ENCODE measurements at regions not wholly inside any gene's neighbourhood (a gene's known extent, or its start where the extent isn't known, plus 50 kb on each side); places are given as distances from the start of the nearest gene placed in this dataset.

- no peak overlapping the region for H3K9ac ChIP-seq (ENCODE audit: control insufficient read depth, extremely low read depth, insufficient read depth, low read length)
- H3K27me3 ChIP-seq (ENCODE audit: control insufficient read depth, extremely low read depth, insufficient read depth, low read length), result no peaks in the 10 kb centered on the region
- dilution Hi-C loops (cut with MboI; ENCODE audit: extremely low pct_ligation_motif_present, low sequenced_read_pairs), result no loop called here
- no peak for TF ChIP-seq EZH2 (IDR thresholded peaks at IDR 0.05; ENCODE audit: low read length)
- TF ChIP-seq, protein P1, sequence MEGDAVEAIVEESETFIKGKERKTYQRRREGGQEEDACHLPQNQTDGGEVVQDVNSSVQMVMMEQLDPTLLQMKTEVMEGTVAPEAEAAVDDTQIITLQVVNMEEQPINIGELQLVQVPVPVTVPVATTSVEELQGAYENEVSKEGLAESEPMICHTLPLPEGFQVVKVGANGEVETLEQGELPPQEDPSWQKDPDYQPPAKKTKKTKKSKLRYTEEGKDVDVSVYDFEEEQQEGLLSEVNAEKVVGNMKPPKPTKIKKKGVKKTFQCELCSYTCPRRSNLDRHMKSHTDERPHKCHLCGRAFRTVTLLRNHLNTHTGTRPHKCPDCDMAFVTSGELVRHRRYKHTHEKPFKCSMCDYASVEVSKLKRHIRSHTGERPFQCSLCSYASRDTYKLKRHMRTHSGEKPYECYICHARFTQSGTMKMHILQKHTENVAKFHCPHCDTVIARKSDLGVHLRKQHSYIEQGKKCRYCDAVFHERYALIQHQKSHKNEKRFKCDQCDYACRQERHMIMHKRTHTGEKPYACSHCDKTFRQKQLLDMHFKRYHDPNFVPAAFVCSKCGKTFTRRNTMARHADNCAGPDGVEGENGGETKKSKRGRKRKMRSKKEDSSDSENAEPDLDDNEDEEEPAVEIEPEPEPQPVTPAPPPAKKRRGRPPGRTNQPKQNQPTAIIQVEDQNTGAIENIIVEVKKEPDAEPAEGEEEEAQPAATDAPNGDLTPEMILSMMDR (optimal IDR thresholded peaks at IDR 0.05 in 1 of 3, IDR thresholded peaks at IDR 0.05 in 1 of 3, conservative IDR thresholded peaks at IDR 0.05 in 1 of 3; ENCODE audit: extremely low read depth in 1 of 3, insufficient read depth in 2 of 3, low read length in 3 of 3), result no peak
- no peak overlapping the region for H3K4me2 ChIP-seq (ENCODE audit: control insufficient read depth, extremely low read depth, insufficient read depth, low read depth, low read length)
- no peak overlapping the region for H3K4me3 ChIP-seq (ENCODE audit: control insufficient read depth in 2 of 3, extremely low read depth in 1 of 3, insufficient read depth in 2 of 3, low read depth in 1 of 3, low read length in 3 of 3)
- FAIRE-seq (no peak), DNase-seq (ENCODE audit: low read depth, low spot score) (no peak)
- no peak overlapping the region for H3K27ac ChIP-seq (ENCODE audit: control insufficient read depth, insufficient read depth, low read length)
- H3K36me3 ChIP-seq (ENCODE audit: control insufficient read depth in 2 of 2, extremely low read depth in 1 of 2, insufficient read depth in 2 of 2, low read length in 2 of 2), result no peaks in the 10 kb centered on the region
- no peaks in the 10 kb centered on the region for H3K9me1 ChIP-seq (ENCODE audit: control insufficient read depth, extremely low read depth, insufficient read depth, low read length)
- peaks cover 6% of the 10 kb centered on the region for H3K4me1 ChIP-seq (ENCODE audit: control insufficient read depth, extremely low read depth, insufficient read depth, low read length)
- H2AFZ ChIP-seq (ENCODE audit: control insufficient read depth, low read length), result no peak overlapping the region
- H3K9me3 ChIP-seq (ENCODE audit: control insufficient read depth, low read depth, low read length), result no peaks in the 10 kb centered on the region
- no peaks in the 10 kb centered on the region for H3K79me2 ChIP-seq (ENCODE audit: control insufficient read depth, insufficient read depth, low read length)
- H4K20me1 ChIP-seq (ENCODE audit: control insufficient read depth, extremely low read depth, insufficient read depth, low read length), result no peaks in the 10 kb centered on the region
These were observed 473.0 kb downstream of the NTRK2 start for GRCh38 chr9:85142496-85142911.

- H3K4me2 ChIP-seq (ENCODE audit: control insufficient read depth, extremely low read depth, insufficient read depth, low read depth, low read length), result peak overlapping the region; percentile 35
- FAIRE-seq (peak; percentile 84), DNase-seq (ENCODE audit: low read depth, low spot score) (no peak)
- TF ChIP-seq EZH2 (IDR thresholded peaks at IDR 0.05; ENCODE audit: low read length), result no peak
- TF ChIP-seq, protein P1 (optimal IDR thresholded peaks at IDR 0.05 in 1 of 3, IDR thresholded peaks at IDR 0.05 in 1 of 3, conservative IDR thresholded peaks at IDR 0.05 in 1 of 3; ENCODE audit: extremely low read depth in 1 of 3, insufficient read depth in 2 of 3, low read length in 3 of 3), result no peak
- no peaks in the 10 kb centered on the region for H3K79me2 ChIP-seq (ENCODE audit: control insufficient read depth, insufficient read depth, low read length)
- H3K27me3 ChIP-seq (ENCODE audit: control insufficient read depth, extremely low read depth, insufficient read depth, low read length), result no peaks in the 10 kb centered on the region
- no peak overlapping the region for H3K9ac ChIP-seq (ENCODE audit: control insufficient read depth, extremely low read depth, insufficient read depth, low read length)
- H3K36me3 ChIP-seq (ENCODE audit: control insufficient read depth in 2 of 2, extremely low read depth in 1 of 2, insufficient read depth in 2 of 2, low read length in 2 of 2), result no peaks in the 10 kb centered on the region
- dilution Hi-C loops (cut with MboI; ENCODE audit: extremely low pct_ligation_motif_present, low sequenced_read_pairs), result no loop called here
- no peaks in the 10 kb centered on the region for H3K9me3 ChIP-seq (ENCODE audit: control insufficient read depth, low read depth, low read length)
- H3K4me1 ChIP-seq (ENCODE audit: control insufficient read depth, extremely low read depth, insufficient read depth, low read length), result peaks cover 5% of the 10 kb centered on the region
- H3K9me1 ChIP-seq (ENCODE audit: control insufficient read depth, extremely low read depth, insufficient read depth, low read length), result no peaks in the 10 kb centered on the region
- H3K4me3 ChIP-seq (ENCODE audit: control insufficient read depth in 2 of 3, extremely low read depth in 1 of 3, insufficient read depth in 2 of 3, low read depth in 1 of 3, low read length in 3 of 3), result no peak overlapping the region
- H3K27ac ChIP-seq (ENCODE audit: control insufficient read depth, insufficient read depth, low read length), result no peak overlapping the region
- peak overlapping the region; percentile 54 for H2AFZ ChIP-seq (ENCODE audit: control insufficient read depth, low read length)
- no peaks in the 10 kb centered on the region for H4K20me1 ChIP-seq (ENCODE audit: control insufficient read depth, extremely low read depth, insufficient read depth, low read length)
These were observed 468.2 kb downstream of the NTRK2 start for GRCh38 chr9:85137696-85138095.
